Endodermal cell (in vitro differentiated cells): ENCODE measurements at regions not wholly inside any gene's neighbourhood (a gene's known extent, or its start where the extent isn't known, plus 50 kb on each side); places are given as distances from the start of the nearest gene placed in this dataset.

Experiments used
- DNase-seq: peaks from one replicate; pipeline ENCODE4 v3.0.0-alpha.2; 2017
- H3K27ac ChIP-seq: 2 replicates; pipeline ENCODE4 v1.5.1; 2013; ENCODE audit warnings: mild to moderate bottlenecking, low read depth, low read length, moderate library complexity
- H3K27me3 ChIP-seq: 2 replicates; pipeline ENCODE4 v1.6.1; 2013; ENCODE audit warnings: mild to moderate bottlenecking, low read length, moderate library complexity; ENCODE audit not compliant: insufficient read depth, control insufficient read depth, poor library complexity, severe bottlenecking
- H3K36me3 ChIP-seq: 2 replicates; pipeline ENCODE4 v1.7.0; 2013; ENCODE audit warnings: mild to moderate bottlenecking, low read length, moderate library complexity; ENCODE audit not compliant: control insufficient read depth, insufficient read depth
- H3K4me1 ChIP-seq: one replicate; pipeline ENCODE4 v1.7.0; 2013; ENCODE audit warnings: low read length; ENCODE audit not compliant: control insufficient read depth, insufficient read depth
- H3K4me3 ChIP-seq: 2 replicates; pipeline ENCODE4 v1.5.1; 2013; ENCODE audit warnings: mild to moderate bottlenecking, low read length, moderate library complexity
- H3K9ac ChIP-seq: 2 replicates; pipeline ENCODE4 v1.6.1; 2013; ENCODE audit warnings: mild to moderate bottlenecking, low read length, moderate library complexity; ENCODE audit not compliant: poor library complexity, severe bottlenecking; ENCODE audit errors: extremely low read depth
- H3K9me3 ChIP-seq: 2 replicates; pipeline ENCODE4 v1.6.1; 2013; ENCODE audit warnings: mild to moderate bottlenecking, low read length, moderate library complexity; ENCODE audit not compliant: control insufficient read depth
- H3K27ac Mint-ChIP-seq: 2 replicates; pipeline ENCODE4 v1.8.0; 2020; ENCODE audit warnings: mixed read lengths
- H3K27me3 Mint-ChIP-seq: 2 replicates; pipeline ENCODE4 v1.8.0; 2021; ENCODE audit warnings: mild to moderate bottlenecking, mixed read lengths; ENCODE audit not compliant: insufficient read depth
- H3K36me3 Mint-ChIP-seq: 2 replicates; pipeline ENCODE4 v1.8.0; 2020; ENCODE audit warnings: low read depth, mixed read lengths
- H3K4me1 Mint-ChIP-seq: 2 replicates; pipeline ENCODE4 v1.8.0; 2020; ENCODE audit warnings: mixed read lengths
- H3K4me3 Mint-ChIP-seq: 2 replicates; pipeline ENCODE4 v1.8.0; 2020; ENCODE audit warnings: mild to moderate bottlenecking, moderate library complexity, mixed read lengths
- H3K9me3 Mint-ChIP-seq: 2 replicates; pipeline ENCODE4 v1.8.0; 2020; ENCODE audit warnings: mild to moderate bottlenecking, mixed read lengths
- CTCF ChIP-seq: fragments of 200-600 bp; sonication (generic); conservative IDR thresholded peaks from 2 replicates; pipeline ENCODE4 v1.5.0; 2021; ENCODE audit warnings: antibody characterized with exemption, mild to moderate bottlenecking
- WGBS, 2 experiments: methylation state at CpG; one replicate each; pipeline versions ENCODE4 v1.1.5 to v1.1.7; 2013; ENCODE audit warnings: missing lambda C conversion rate in 2 of 2, mixed read lengths in 1 of 2; ENCODE audit not compliant: insufficient coverage in 1 of 2, insufficient read length in 1 of 2; 5-methylcytosine and 5-hydroxymethylcytosine counted together

- Mint-ChIP-seq H3K4me3 (no peak overlapping the region), H3K9me3 (no peaks in the 10 kb centered on the region), H3K4me1 (no peaks in the 10 kb centered on the region), H3K36me3 (no peaks in the 10 kb centered on the region), H3K27ac (no peak overlapping the region), H3K27me3 (no peaks in the 10 kb centered on the region)
- no peak overlapping the region for H3K27ac ChIP-seq
- no peaks in the 10 kb centered on the region for H3K36me3 ChIP-seq
- no peak for TF ChIP-seq CTCF
- no peak for DNase-seq
- no peaks in the 10 kb centered on the region for H3K9me3 ChIP-seq
- H3K9ac ChIP-seq, result no peak overlapping the region
- H3K4me3 ChIP-seq, result no peak overlapping the region
- H3K27me3 ChIP-seq, result no peaks in the 10 kb centered on the region
- WGBS, 2 experiments, result 93 to 95% methylated on average over 2 of the region's 2 CpGs
- H3K4me1 ChIP-seq, result no peaks in the 10 kb centered on the region
These were observed 752.1 kb downstream of the DTWD2 start for GRCh38 chr5:118236108-118236849.

- no peaks in the 10 kb centered on the region for H3K27me3 Mint-ChIP-seq
- no peaks in the 10 kb centered on the region for H3K27me3 ChIP-seq
- WGBS, 2 experiments, result 91 to 92% methylated on average over 2 to 3 of the region's 4 CpGs
- no peak overlapping the region for H3K4me3 Mint-ChIP-seq
- no peaks in the 10 kb centered on the region for H3K4me1 ChIP-seq
- no peak overlapping the region for H3K27ac ChIP-seq
- no peaks in the 10 kb centered on the region for H3K36me3 Mint-ChIP-seq
- H3K9me3 Mint-ChIP-seq, result no peaks in the 10 kb centered on the region
- H3K4me3 ChIP-seq, result no peak overlapping the region
- H3K4me1 Mint-ChIP-seq, result no peaks in the 10 kb centered on the region
- DNase-seq, result no peak
- no peaks in the 10 kb centered on the region for H3K9me3 ChIP-seq
- TF ChIP-seq CTCF, result no peak
- no peak overlapping the region for H3K9ac ChIP-seq
- no peak overlapping the region for H3K27ac Mint-ChIP-seq
- H3K36me3 ChIP-seq, result no peaks in the 10 kb centered on the region
These were observed 754.7 kb downstream of the DTWD2 start for GRCh38 chr5:118233606-118234005.

- no peak for DNase-seq
- H3K4me3 ChIP-seq, result no peak overlapping the region
- no peak overlapping the region for H3K27ac Mint-ChIP-seq
- H3K36me3 Mint-ChIP-seq, result no peaks in the 10 kb centered on the region
- no peaks in the 10 kb centered on the region for H3K9me3 ChIP-seq
- H3K27ac ChIP-seq, result no peak overlapping the region
- no peak overlapping the region for H3K4me3 Mint-ChIP-seq
- H3K9ac ChIP-seq, result no peak overlapping the region
- no peaks in the 10 kb centered on the region for H3K4me1 Mint-ChIP-seq
- no peaks in the 10 kb centered on the region for H3K9me3 Mint-ChIP-seq
- no peaks in the 10 kb centered on the region for H3K4me1 ChIP-seq
- no peaks in the 10 kb centered on the region for H3K27me3 ChIP-seq
- WGBS, 2 experiments, result 89% methylated on average over 2 of the region's 2 CpGs; no CpG with 5 or more reads in 1 of the 2 experiments
- H3K36me3 ChIP-seq, result no peaks in the 10 kb centered on the region
- no peak for TF ChIP-seq CTCF
- no peaks in the 10 kb centered on the region for H3K27me3 Mint-ChIP-seq
These were observed 759.9 kb downstream of the DTWD2 start for GRCh38 chr5:118228489-118228888.
